ENCODE measurements at regions not wholly inside any gene's neighbourhood (a gene's known extent, or its start where the extent isn't known, plus 50 kb on each side); places are given as distances from the start of the nearest gene placed in this dataset.

- no peaks in the 10 kb centered on the region for H3K4me1 ChIP-seq (ENCODE audit: insufficient read depth, low read length, poor library complexity, severe bottlenecking)
Measured at GRCh38 chr3:55309336-55309735, 177.8 kb downstream of the WNT5A start.

GRCh38 chr3:55307622-55308021, 179.5 kb downstream of the WNT5A start:
- Histone ChIP-seq H3K9ac (ENCODE audit: low read depth, low read length, poor library complexity, severe bottlenecking) (no peak overlapping the region), H3K4me3 (ENCODE audit: low read length, poor library complexity, severe bottlenecking) (no peak overlapping the region), H3K9me3 (ENCODE audit: insufficient read depth, low read depth, low read length) (no peaks in the 10 kb centered on the region), H2AFZ (ENCODE audit: low read length) (no peak overlapping the region), H3K4me2 (ENCODE audit: low read depth, low read length, poor library complexity, severe bottlenecking) (no peak overlapping the region), H3K36me3 (ENCODE audit: insufficient read depth, low read length) (no peaks in the 10 kb centered on the region), H3K79me2 (ENCODE audit: insufficient read depth, low read length) (no peaks in the 10 kb centered on the region), H3F3A (ENCODE audit: low read depth) (no peaks in the 10 kb centered on the region), H3K27me3 (ENCODE audit: insufficient read depth, low read length, poor library complexity, severe bottlenecking) (no peaks in the 10 kb centered on the region), H4K20me1 (ENCODE audit: insufficient read depth, low read length, poor library complexity, severe bottlenecking) (no peaks in the 10 kb centered on the region), H3K4me1 (ENCODE audit: insufficient read depth, low read length, poor library complexity, severe bottlenecking) (no peaks in the 10 kb centered on the region), H3K9me2 (replicated peaks; ENCODE audit: low read depth, low read length) (no peaks in the 10 kb centered on the region)
- TF ChIP-seq CTCF (conservative IDR thresholded peaks at IDR 0.05; ENCODE audit: low read length) (no peak), EZH2phosphoT487 (IDR thresholded peaks at IDR 0.05; ENCODE audit: borderline replicate concordance) (no peak)

More at GRCh38 chr3:55309336-55309735, 177.8 kb downstream of the WNT5A start:
- H3F3A ChIP-seq (ENCODE audit: low read depth) = no peaks in the 10 kb centered on the region
- no peaks in the 10 kb centered on the region for H3K27me3 ChIP-seq (ENCODE audit: insufficient read depth, low read length, poor library complexity, severe bottlenecking)
- no peaks in the 10 kb centered on the region for H3K36me3 ChIP-seq (ENCODE audit: insufficient read depth, low read length)
- H2AFZ ChIP-seq (ENCODE audit: low read length) = no peak overlapping the region
- no peak for TF ChIP-seq CTCF (conservative IDR thresholded peaks at IDR 0.05; ENCODE audit: low read length)
- TF ChIP-seq EZH2phosphoT487 (IDR thresholded peaks at IDR 0.05; ENCODE audit: borderline replicate concordance) = no peak
- no peaks in the 10 kb centered on the region for H3K79me2 ChIP-seq (ENCODE audit: insufficient read depth, low read length)
- no peaks in the 10 kb centered on the region for H3K9me3 ChIP-seq (ENCODE audit: insufficient read depth, low read depth, low read length)
- no peak overlapping the region for H3K4me2 ChIP-seq (ENCODE audit: low read depth, low read length, poor library complexity, severe bottlenecking)
- H4K20me1 ChIP-seq (ENCODE audit: insufficient read depth, low read length, poor library complexity, severe bottlenecking) = no peaks in the 10 kb centered on the region
- no peak overlapping the region for H3K4me3 ChIP-seq (ENCODE audit: low read length, poor library complexity, severe bottlenecking)
- no peaks in the 10 kb centered on the region for H3K9me2 ChIP-seq (replicated peaks; ENCODE audit: low read depth, low read length)
- no peak overlapping the region for H3K9ac ChIP-seq (ENCODE audit: low read depth, low read length, poor library complexity, severe bottlenecking)

- no peak overlapping the region for H3K4me2 ChIP-seq (ENCODE audit: low read depth, low read length, poor library complexity, severe bottlenecking)
- H3K27me3 ChIP-seq (ENCODE audit: insufficient read depth, low read length, poor library complexity, severe bottlenecking) = no peaks in the 10 kb centered on the region
- no peak overlapping the region for H3K9ac ChIP-seq (ENCODE audit: low read depth, low read length, poor library complexity, severe bottlenecking)
- H3K79me2 ChIP-seq (ENCODE audit: insufficient read depth, low read length) = no peaks in the 10 kb centered on the region
- no peaks in the 10 kb centered on the region for H3K9me2 ChIP-seq (replicated peaks; ENCODE audit: low read depth, low read length)
- no peaks in the 10 kb centered on the region for H3F3A ChIP-seq (ENCODE audit: low read depth)
- no peaks in the 10 kb centered on the region for H3K36me3 ChIP-seq (ENCODE audit: insufficient read depth, low read length)
- TF ChIP-seq EZH2phosphoT487 (IDR thresholded peaks at IDR 0.05; ENCODE audit: borderline replicate concordance) (no peak), CTCF (conservative IDR thresholded peaks at IDR 0.05; ENCODE audit: low read length) (no peak)
- H3K4me3 ChIP-seq (ENCODE audit: low read length, poor library complexity, severe bottlenecking) = no peak overlapping the region
- no peaks in the 10 kb centered on the region for H4K20me1 ChIP-seq (ENCODE audit: insufficient read depth, low read length, poor library complexity, severe bottlenecking)
- no peak overlapping the region for H2AFZ ChIP-seq (ENCODE audit: low read length)
- no peaks in the 10 kb centered on the region for H3K9me3 ChIP-seq (ENCODE audit: insufficient read depth, low read depth, low read length)
- no peaks in the 10 kb centered on the region for H3K4me1 ChIP-seq (ENCODE audit: insufficient read depth, low read length, poor library complexity, severe bottlenecking)
Measured at GRCh38 chr3:55305696-55306485, 181.2 kb downstream of the WNT5A start.

Measured in Loucy (cell line).